Endothelial cell of umbilical vein (primary cell): ENCODE measurements at regions not wholly inside any gene's neighbourhood (a gene's known extent, or its start where the extent isn't known, plus 50 kb on each side); places are given as distances from the start of the nearest gene placed in this dataset.

Source experiments
- BruUV-seq: library from RNA; stranded (reverse); fragments of 400-500 nt; replicated peaks from 2 replicates; lab custom pipeline; 2021; lab: Mats Ljungman, UMichigan
- CTCF ChIA-PET: fragments of 300-600, 350-600 bp; sonication (Branson Sonifier 250); formaldehyde crosslinking; loops from one replicate; lab custom pipeline; 2021; ENCODE audit warnings: antibody characterized with exemption, inconsistent platforms; lab: Charles Lee
- POLR2A ChIA-PET: fragments of 300-600, 350-600 bp; sonication (Branson Sonifier 250); formaldehyde crosslinking; loops from one replicate; lab custom pipeline; 2021; ENCODE audit warnings: antibody characterized with exemption, inconsistent platforms; lab: Charles Lee
- DNase-seq: peaks from one replicate; pipeline ENCODE4 v3.0.0-alpha.2; 2011; ENCODE audit warnings: low read depth, low spot score
- FAIRE-seq: peaks from 2 replicates; lab custom pipeline; 2011; peaks lifted over from hg19 to GRCh38; lab: Jason Lieb, UNC
- H2AFZ ChIP-seq: 2 replicates; pipeline ENCODE4 v1.6.0; 2012; ENCODE audit warnings: low read depth, low read length, control low read depth, inconsistent platforms
- H3K27ac ChIP-seq: 2 replicates; pipeline ENCODE4 v1.5.1; 2011; ENCODE audit warnings: low read depth, mild to moderate bottlenecking, control low read depth, low read length, moderate library complexity; ENCODE audit not compliant: insufficient read depth
- H3K27me3 ChIP-seq, 2 experiments: 2 replicates each; pipeline versions ENCODE4 v1.6.0 to v1.6.1; 2011; ENCODE audit warnings: low read length in 2 of 2, mixed read lengths in 1 of 2; ENCODE audit not compliant: control insufficient read depth in 2 of 2, insufficient read depth in 2 of 2
- H3K36me3 ChIP-seq, 2 experiments: 2 replicates in 1 of 2; 3 replicates in 1 of 2; pipeline ENCODE4 v1.5.1; 2011; ENCODE audit warnings: low read length in 2 of 2, mild to moderate bottlenecking in 1 of 2, moderate library complexity in 1 of 2; ENCODE audit not compliant: control insufficient read depth in 2 of 2, insufficient read depth in 2 of 2; ENCODE audit errors: extremely low read depth in 1 of 2
- H3K4me1 ChIP-seq: 3 replicates; pipeline ENCODE4 v1.5.1; 2011; ENCODE audit warnings: mild to moderate bottlenecking, low read length; ENCODE audit not compliant: control insufficient read depth, insufficient read depth; ENCODE audit errors: extremely low read depth
- H3K4me2 ChIP-seq: 2 replicates; pipeline ENCODE4 v1.6.1; 2011; ENCODE audit warnings: low read length, control low read depth, mixed read lengths; ENCODE audit not compliant: insufficient read depth
- H3K4me3 ChIP-seq, 3 experiments: fragments of 200-600 bp in 1 of 3; sonication (generic), shearing (Covaris generic) in 1 of 3; replicated peaks in 1 of 3; 2 replicates each; pipeline ENCODE4 v1.5.1; 2011 to 2016; ENCODE audit warnings: control low read depth in 3 of 3, low read length in 3 of 3, mild to moderate bottlenecking in 2 of 3, inconsistent platforms in 1 of 3, low read depth in 1 of 3, moderate library complexity in 1 of 3; ENCODE audit not compliant: insufficient read depth in 1 of 3
- H3K79me2 ChIP-seq: 2 replicates; pipeline ENCODE4 v1.6.0; 2012; ENCODE audit warnings: low read length, inconsistent platforms; ENCODE audit not compliant: control insufficient read depth, insufficient read depth
- H3K9ac ChIP-seq: replicated peaks from 2 replicates; pipeline ENCODE3; 2011; ENCODE audit warnings: low read length, control low read depth; ENCODE audit not compliant: insufficient read depth; ENCODE audit errors: extremely low read depth
- H3K9me1 ChIP-seq: replicated peaks from 3 replicates; pipeline ENCODE4 v1.6.0; 2011; ENCODE audit warnings: mild to moderate bottlenecking, low read length; ENCODE audit not compliant: control insufficient read depth, insufficient read depth; ENCODE audit errors: extremely low read depth
- H3K9me3 ChIP-seq: replicated peaks from 2 replicates; pipeline ENCODE4 v1.5.1; 2012; ENCODE audit warnings: low read length, inconsistent platforms; ENCODE audit not compliant: control insufficient read depth, insufficient read depth
- H4K20me1 ChIP-seq: replicated peaks from 2 replicates; pipeline ENCODE3; 2011; ENCODE audit warnings: mild to moderate bottlenecking, low read length; ENCODE audit not compliant: control insufficient read depth, insufficient read depth; ENCODE audit errors: extremely low read depth
- EZH2 ChIP-seq: IDR thresholded peaks from 2 replicates; pipeline ENCODE4 v1.6.1; 2012; ENCODE audit warnings: borderline replicate concordance, low read depth, mild to moderate bottlenecking, moderate library complexity, low read length, inconsistent platforms; ENCODE audit not compliant: severe bottlenecking
- FOS ChIP-seq: IDR thresholded peaks from 2 replicates; pipeline ENCODE4 v1.6.1; 2011; ENCODE audit warnings: mild to moderate bottlenecking, low read length, moderate library complexity, borderline replicate concordance; ENCODE audit not compliant: insufficient read depth
- GATA2 ChIP-seq: IDR thresholded peaks from 2 replicates; pipeline ENCODE4 v1.7.0; 2011; ENCODE audit warnings: low read depth, mild to moderate bottlenecking, moderate library complexity, mixed read lengths, low read length; ENCODE audit not compliant: insufficient read length, insufficient read depth
- JUN ChIP-seq: IDR thresholded peaks from 2 replicates; pipeline ENCODE4 v1.6.1; 2011; ENCODE audit warnings: borderline replicate concordance, low read depth; ENCODE audit not compliant: insufficient read length, insufficient read depth
- MAX ChIP-seq: IDR thresholded peaks from 2 replicates; pipeline ENCODE4 v1.6.1; 2011; ENCODE audit not compliant: insufficient read depth, insufficient read length
- MYC ChIP-seq: IDR thresholded peaks from one replicate; pipeline ENCODE4 v1.6.1; 2011; ENCODE audit warnings: mild to moderate bottlenecking, low read depth, low read length
- POLR2A ChIP-seq: IDR thresholded peaks from 2 replicates; pipeline ENCODE4 v1.6.1; 2012; ENCODE audit warnings: low read depth, mild to moderate bottlenecking, control low read depth, low read length
- POLR2AphosphoS5 ChIP-seq: IDR thresholded peaks from 2 replicates; pipeline ENCODE4 v1.6.1; 2012; ENCODE audit warnings: low read depth, mild to moderate bottlenecking, control low read depth, low read length, moderate library complexity; ENCODE audit not compliant: insufficient read depth
- dilution Hi-C: fragments of 300-500 bp; cut with MboI; formaldehyde crosslinking; loops from one replicate; pipeline ENCODE4 v1.15.0; 2019; ENCODE audit warnings: low sequenced_read_pairs; ENCODE audit not compliant: extremely low pct_ligation_motif_present
- intact Hi-C: fragments of 100-400 bp; cut with micrococcal nuclease; formaldehyde crosslinking; loops from one replicate; pipeline ENCODE4 v1.10.0; 2022
- TF ChIP-seq, protein P1 (sequence below), 2 donors: IDR thresholded peaks; 1 replicate in 1 of 2; 2 replicates in 1 of 2; pipeline ENCODE4 v1.5.1; 2011; ENCODE audit warnings: low read length in 2 of 2, mild to moderate bottlenecking in 2 of 2, moderate library complexity in 2 of 2, control low read depth in 1 of 2, inconsistent platforms in 1 of 2, low read depth in 1 of 2; ENCODE audit not compliant: insufficient read depth in 1 of 2; ENCODE audit errors: extremely low read depth in 1 of 2

GRCh38 chr9:115681585-115681984, 472.0 kb upstream of the PAPPA start:
- no peak for TF ChIP-seq JUN
- no peak for TF ChIP-seq GATA2
- no peak for TF ChIP-seq POLR2A
- no peak for TF ChIP-seq MAX
- TF ChIP-seq FOS, result no peak
- TF ChIP-seq, protein P1, sequence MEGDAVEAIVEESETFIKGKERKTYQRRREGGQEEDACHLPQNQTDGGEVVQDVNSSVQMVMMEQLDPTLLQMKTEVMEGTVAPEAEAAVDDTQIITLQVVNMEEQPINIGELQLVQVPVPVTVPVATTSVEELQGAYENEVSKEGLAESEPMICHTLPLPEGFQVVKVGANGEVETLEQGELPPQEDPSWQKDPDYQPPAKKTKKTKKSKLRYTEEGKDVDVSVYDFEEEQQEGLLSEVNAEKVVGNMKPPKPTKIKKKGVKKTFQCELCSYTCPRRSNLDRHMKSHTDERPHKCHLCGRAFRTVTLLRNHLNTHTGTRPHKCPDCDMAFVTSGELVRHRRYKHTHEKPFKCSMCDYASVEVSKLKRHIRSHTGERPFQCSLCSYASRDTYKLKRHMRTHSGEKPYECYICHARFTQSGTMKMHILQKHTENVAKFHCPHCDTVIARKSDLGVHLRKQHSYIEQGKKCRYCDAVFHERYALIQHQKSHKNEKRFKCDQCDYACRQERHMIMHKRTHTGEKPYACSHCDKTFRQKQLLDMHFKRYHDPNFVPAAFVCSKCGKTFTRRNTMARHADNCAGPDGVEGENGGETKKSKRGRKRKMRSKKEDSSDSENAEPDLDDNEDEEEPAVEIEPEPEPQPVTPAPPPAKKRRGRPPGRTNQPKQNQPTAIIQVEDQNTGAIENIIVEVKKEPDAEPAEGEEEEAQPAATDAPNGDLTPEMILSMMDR (IDR thresholded peaks at IDR 0.05; ENCODE audit: extremely low read depth in 1 of 2, insufficient read depth in 1 of 2, low read depth in 1 of 2, low read length in 2 of 2), result no peak
- no peak for TF ChIP-seq MYC
- no peak for TF ChIP-seq POLR2AphosphoS5
- TF ChIP-seq EZH2, result no peak
- DNase-seq, result no peak
- FAIRE-seq, result no peak
- H3K9me3 ChIP-seq, result no peaks in the 10 kb centered on the region
- no peaks in the 10 kb centered on the region for H3K9me1 ChIP-seq
- H4K20me1 ChIP-seq, result no peaks in the 10 kb centered on the region
- no peaks in the 10 kb centered on the region for H3K36me3 ChIP-seq
- H3K27ac ChIP-seq, result no peak overlapping the region
- H3K4me2 ChIP-seq, result no peak overlapping the region
- no peak overlapping the region for H2AFZ ChIP-seq
- no peaks in the 10 kb centered on the region for H3K4me1 ChIP-seq
- ChIA-PET CTCF (no interaction called here), POLR2A (no interaction called here)
- intact Hi-C loops (no loop called here), dilution Hi-C loops (no loop called here)
- no TSS peak for BruUV-seq
- H3K9ac ChIP-seq, result no peak overlapping the region
- H3K79me2 ChIP-seq, result no peaks in the 10 kb centered on the region
- H3K27me3 ChIP-seq, result no peaks in the 10 kb centered on the region
- no peak overlapping the region for H3K4me3 ChIP-seq
